Ectodermal cell (in vitro differentiated cells): ENCODE measurements at regions not wholly inside any gene's neighbourhood (a gene's known extent, or its start where the extent isn't known, plus 50 kb on each side); places are given as distances from the start of the nearest gene placed in this dataset.
"Not testable (repeated sequence)": the region's sequence is repeated elsewhere in the genome, so short reads cannot be mapped to it uniquely, and the experiment has no call there.

Experiments
- H3K27ac ChIP-seq: 2 replicates; pipeline ENCODE4 v1.7.0; 2013; ENCODE audit warnings: mild to moderate bottlenecking, low read depth, low read length; ENCODE audit not compliant: insufficient read depth, poor library complexity, severe bottlenecking
- H3K27me3 ChIP-seq: 2 replicates; pipeline ENCODE4 v1.7.0; 2013; ENCODE audit warnings: mild to moderate bottlenecking, low read length; ENCODE audit not compliant: insufficient read depth, control insufficient read depth, poor library complexity, severe bottlenecking
- H3K36me3 ChIP-seq: one replicate; pipeline ENCODE4 v1.7.0; 2013; ENCODE audit warnings: low read length; ENCODE audit not compliant: control insufficient read depth, insufficient read depth
- H3K4me1 ChIP-seq: one replicate; pipeline ENCODE4 v1.7.0; 2013; ENCODE audit warnings: low read length; ENCODE audit not compliant: control insufficient read depth, insufficient read depth
- H3K4me3 ChIP-seq: 2 replicates; pipeline ENCODE4 v1.7.0; 2013; ENCODE audit warnings: low read depth, low read length, control low read depth; ENCODE audit not compliant: insufficient read depth
- H3K9me3 ChIP-seq: 2 replicates; pipeline ENCODE4 v1.7.0; 2013; ENCODE audit warnings: mild to moderate bottlenecking, low read length, moderate library complexity; ENCODE audit not compliant: control insufficient read depth
- WGBS, 2 experiments: methylation state at CpG; one replicate each; pipeline ENCODE4 v1.1.7; 2013; ENCODE audit warnings: missing lambda C conversion rate in 2 of 2; 5-methylcytosine and 5-hydroxymethylcytosine counted together

- no peak overlapping the region for H3K4me3 ChIP-seq
- no peaks in the 10 kb centered on the region for H3K36me3 ChIP-seq
- WGBS, 2 experiments: 91 to 93% methylated on average over 1 of the region's 1 CpG
- H3K27me3 ChIP-seq: peaks cover 20% of the 10 kb centered on the region
- no peaks in the 10 kb centered on the region for H3K4me1 ChIP-seq
- no peak overlapping the region for H3K27ac ChIP-seq
- H3K9me3 ChIP-seq: no peaks in the 10 kb centered on the region
Observed at GRCh38 chr5:135158314-135158697, 124.3 kb upstream of the PITX1 start.

- no peak overlapping the region for H3K4me3 ChIP-seq
- H3K9me3 ChIP-seq: no peaks in the 10 kb centered on the region
- peaks cover 14% of the 10 kb centered on the region for H3K27me3 ChIP-seq
- 95 to 97% methylated on average over 6 of the region's 6 CpGs for WGBS, 2 experiments
- H3K4me1 ChIP-seq: no peaks in the 10 kb centered on the region
- no peaks in the 10 kb centered on the region for H3K36me3 ChIP-seq
- no peak overlapping the region for H3K27ac ChIP-seq
Observed at GRCh38 chr5:135157421-135158313, 123.6 kb upstream of the PITX1 start.

- no peaks in the 10 kb centered on the region for H3K4me1 ChIP-seq
- peaks cover 7% of the 10 kb centered on the region for H3K27me3 ChIP-seq
- no peaks in the 10 kb centered on the region for H3K9me3 ChIP-seq
- H3K36me3 ChIP-seq: no peaks in the 10 kb centered on the region
- H3K27ac ChIP-seq: no peak overlapping the region
- H3K4me3 ChIP-seq: no peak overlapping the region
- 87 to 92% methylated on average over 11 of the region's 11 CpGs for WGBS, 2 experiments
Observed at GRCh38 chr5:135156715-135157404, 122.8 kb upstream of the PITX1 start.

GRCh38 chr5:135156337-135156714 lies 122.3 kb upstream of the PITX1 start:
- Histone ChIP-seq H3K27me3 (peaks cover 2% of the 10 kb centered on the region), H3K27ac (no peak overlapping the region), H3K9me3 (no peaks in the 10 kb centered on the region), H3K4me3 (no peak overlapping the region), H3K4me1 (no peaks in the 10 kb centered on the region), H3K36me3 (no peaks in the 10 kb centered on the region)
- 94 to 97% methylated on average over 6 of the region's 6 CpGs for WGBS, 2 experiments

- Histone ChIP-seq H3K4me1 (peaks cover 4% of the 10 kb centered on the region), H3K27ac (no peak overlapping the region), H3K9me3 (no peaks in the 10 kb centered on the region), H3K36me3 (no peaks in the 10 kb centered on the region), H3K4me3 (no peak overlapping the region), H3K27me3 (no peaks in the 10 kb centered on the region)
- 92 to 93% methylated on average over 4 of the region's 4 CpGs for WGBS, 2 experiments
Observed at GRCh38 chr5:135155616-135156214, 121.7 kb upstream of the PITX1 start.

DNA sequence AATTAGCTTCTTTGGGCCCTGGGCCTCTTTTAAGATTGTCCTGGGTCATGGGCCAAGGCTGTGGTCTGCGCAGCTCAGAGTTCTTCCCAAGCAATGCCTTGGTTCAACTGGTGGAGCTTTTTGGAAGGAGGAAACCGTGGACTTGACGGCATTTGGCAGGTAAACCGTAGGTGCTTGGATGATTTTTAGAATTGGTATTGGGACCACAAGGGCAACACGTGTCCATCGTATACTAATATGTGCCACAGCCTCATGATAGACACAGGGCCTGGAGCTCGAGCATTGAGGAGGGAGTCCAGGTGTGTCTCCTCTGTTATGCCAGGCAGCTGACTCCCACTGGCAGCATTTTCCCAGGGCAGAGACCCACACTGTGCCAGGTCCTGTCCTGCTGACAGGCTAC lies 120.9 kb upstream of the PITX1 start:
- no peaks in the 10 kb centered on the region for H3K27me3 ChIP-seq
- H3K27ac ChIP-seq: no peak overlapping the region
- 93 to 94% methylated on average over 7 of the region's 7 CpGs for WGBS, 2 experiments
- H3K4me3 ChIP-seq: no peak overlapping the region
- peaks cover 12% of the 10 kb centered on the region for H3K4me1 ChIP-seq
- H3K9me3 ChIP-seq: no peaks in the 10 kb centered on the region
- H3K36me3 ChIP-seq: no peaks in the 10 kb centered on the region

GRCh38 chr5:135154197-135154596 lies 120.2 kb upstream of the PITX1 start:
- WGBS, 2 experiments: 90% methylated on average over 8 of the region's 8 CpGs
- Histone ChIP-seq H3K4me3 (no peak overlapping the region), H3K27me3 (no peaks in the 10 kb centered on the region), H3K4me1 (peaks cover 12% of the 10 kb centered on the region), H3K27ac (no peak overlapping the region), H3K9me3 (no peaks in the 10 kb centered on the region), H3K36me3 (no peaks in the 10 kb centered on the region)

- WGBS, 2 experiments: 87 to 88% methylated on average over 3 of the region's 3 CpGs
- Histone ChIP-seq H3K27me3 (no peaks in the 10 kb centered on the region), H3K4me3 (no peak overlapping the region), H3K9me3 (no peaks in the 10 kb centered on the region), H3K4me1 (peaks cover 12% of the 10 kb centered on the region), H3K36me3 (no peaks in the 10 kb centered on the region), H3K27ac (no peak overlapping the region)
Observed at GRCh38 chr5:135153661-135154060, 119.6 kb upstream of the PITX1 start.

- Histone ChIP-seq H3K27ac (no peak overlapping the region), H3K4me3 (no peak overlapping the region), H3K27me3 (no peaks in the 10 kb centered on the region), H3K4me1 (peaks cover 12% of the 10 kb centered on the region), H3K9me3 (no peaks in the 10 kb centered on the region), H3K36me3 (no peaks in the 10 kb centered on the region)
- WGBS, 2 experiments: 83 to 87% methylated on average over 4 of the region's 4 CpGs
Observed at GRCh38 chr5:135153259-135153658, 119.2 kb upstream of the PITX1 start.

- not testable (repeated sequence) for H3K27ac ChIP-seq, H3K9me3 ChIP-seq, H3K4me3 ChIP-seq, H3K27me3 ChIP-seq, H3K36me3 ChIP-seq
- H3K4me1 ChIP-seq: peaks cover 12% of the 10 kb centered on the region
- WGBS, 2 experiments: 83 to 93% methylated on average over 2 of the region's 3 CpGs
Observed at GRCh38 chr5:135151660-135152059, 117.6 kb upstream of the PITX1 start.
